HCT116 (cell line): ENCODE measurements at regions not wholly inside any gene's neighbourhood (a gene's known extent, or its start where the extent isn't known, plus 50 kb on each side); places are given as distances from the start of the nearest gene placed in this dataset.

Experiments used
- ATAC-seq: fragments of 200-7000 bp; cut with Tn5 transposase; 2 replicates; pipeline ENCODE4 v1.9.1; 2020; ENCODE audit warnings: mild to moderate bottlenecking, moderate library complexity
- BruUV-seq: library from RNA; stranded (reverse); fragments of 400-500 nt; replicated peaks from 2 replicates; lab custom pipeline; 2021; lab: Mats Ljungman, UMichigan
- CTCF ChIA-PET: fragments of 300-600 bp; sonication (Branson Sonifier 250); formaldehyde crosslinking; loops from one replicate; lab custom pipeline; 2021; ENCODE audit warnings: antibody characterized with exemption; lab: Charles Lee
- POLR2A ChIA-PET: fragments of 300-600, 350-600 bp; sonication (Branson Sonifier 250); formaldehyde crosslinking; loops from one replicate; lab custom pipeline; 2021; ENCODE audit warnings: antibody characterized with exemption; lab: Charles Lee
- RAD21 ChIA-PET, 2 experiments: fragments of 300-600 bp; sonication (Branson Sonifier 250); formaldehyde crosslinking; loops; one replicate each; lab custom pipeline; 2023; ENCODE audit warnings: low total read pairs in 2 of 2; ENCODE audit not compliant: uncharacterized antibody in 2 of 2, unreplicated experiment in 2 of 2, low non-redundant PET in 1 of 2; lab: Charles Lee
- DNase-seq: peaks from one replicate; pipeline ENCODE4 v3.0.0-alpha.2; 2010; ENCODE audit warnings: low read depth, low spot score
- H2AFZ ChIP-seq: fragments of 200-600 bp; shearing (Covaris generic), sonication (generic); 2 replicates; pipeline ENCODE4 v1.6.1; 2017; ENCODE audit warnings: low read depth, mixed run types, mixed read lengths, antibody characterized with exemption, low read length; ENCODE audit not compliant: poor library complexity, severe bottlenecking
- H3K27ac ChIP-seq: 2 replicates; pipeline ENCODE4 v1.5.1; 2012; ENCODE audit warnings: low read depth, low read length
- H3K27me3 ChIP-seq: fragments of 200-600 bp; sonication (generic); 2 replicates; pipeline ENCODE4 v1.6.1; 2016; ENCODE audit warnings: mixed run types, low read length, mixed read lengths; ENCODE audit not compliant: insufficient read depth
- H3K36me3 ChIP-seq, 2 experiments: fragments of 200-500 bp in 1 of 2; fragments of 200-600 bp in 1 of 2; sonication (Bioruptor generic) in 1 of 2; sonication (generic) in 1 of 2; 2 replicates each; pipeline versions ENCODE4 v1.5.1 to v1.6.1; 2014 to 2016; ENCODE audit warnings: low read length in 2 of 2, inconsistent platforms in 1 of 2, mixed read lengths in 1 of 2, mixed run types in 1 of 2; ENCODE audit not compliant: insufficient read depth in 2 of 2, control insufficient read depth in 1 of 2
- H3K4me1 ChIP-seq, 2 experiments: fragments of 200-600 bp in 1 of 2; sonication (generic) in 1 of 2; 2 replicates each; pipeline versions ENCODE4 v1.5.1 to v1.6.1; 2012 to 2017; ENCODE audit warnings: low read length in 2 of 2, inconsistent platforms in 1 of 2, mild to moderate bottlenecking in 1 of 2, mixed read lengths in 1 of 2, mixed run types in 1 of 2, moderate library complexity in 1 of 2; ENCODE audit not compliant: insufficient read depth in 2 of 2, control insufficient read depth in 1 of 2
- H3K4me2 ChIP-seq: fragments of 200-600 bp; sonication (generic); 2 replicates; pipeline ENCODE4 v1.6.1; 2017; ENCODE audit warnings: mixed run types, low read length, mixed read lengths
- H3K4me3 ChIP-seq, 2 experiments: fragments of 200-600 bp in 1 of 2; sonication (generic) in 1 of 2; replicated peaks in 1 of 2; 2 replicates each; pipeline ENCODE4 v1.5.1; 2011 to 2016; ENCODE audit warnings: low read length in 2 of 2, control low read depth in 1 of 2, low read depth in 1 of 2, mild to moderate bottlenecking in 1 of 2, mixed read lengths in 1 of 2, mixed run types in 1 of 2
- H3K79me2 ChIP-seq: fragments of 200-600 bp; sonication (generic); 2 replicates; pipeline ENCODE4 v1.6.1; 2017; ENCODE audit warnings: mild to moderate bottlenecking, mixed run types, low read length, moderate library complexity, mixed read lengths; ENCODE audit not compliant: insufficient read depth
- H3K9ac ChIP-seq: fragments of 200-600 bp; sonication (generic); 2 replicates; pipeline ENCODE4 v1.6.1; 2016; ENCODE audit warnings: low read length, mixed read lengths
- H3K9me2 ChIP-seq: fragments of 200-600 bp; sonication (generic), shearing (Covaris generic); 2 replicates; pipeline ENCODE4 v1.6.1; 2017; ENCODE audit warnings: mixed run types, mild to moderate bottlenecking, moderate library complexity; ENCODE audit not compliant: insufficient read depth
- H3K9me3 ChIP-seq, 2 experiments: fragments of 200-500 bp in 1 of 2; fragments of 200-600 bp in 1 of 2; sonication (Bioruptor generic) in 1 of 2; sonication (generic) in 1 of 2; 2 replicates each; pipeline ENCODE4 v1.6.1; 2014 to 2017; ENCODE audit warnings: low read length in 2 of 2, mixed read lengths in 2 of 2, inconsistent platforms in 1 of 2, low read depth in 1 of 2, mild to moderate bottlenecking in 1 of 2, mixed run types in 1 of 2, moderate library complexity in 1 of 2; ENCODE audit not compliant: control insufficient read depth in 1 of 2, insufficient read depth in 1 of 2
- H4K20me1 ChIP-seq: fragments of 200-600 bp; sonication (generic), shearing (Covaris generic); 2 replicates; pipeline ENCODE4 v1.6.1; 2017; ENCODE audit warnings: mixed run types, mild to moderate bottlenecking, moderate library complexity; ENCODE audit not compliant: insufficient read depth
- CBX3 ChIP-seq: IDR thresholded peaks from 2 replicates; pipeline ENCODE4 v1.6.1; 2012; ENCODE audit warnings: low read depth
- CEBPB ChIP-seq: IDR thresholded peaks from 2 replicates; pipeline ENCODE4 v1.6.1; 2012; ENCODE audit warnings: low read depth
- CTCF ChIP-seq, 3 experiments: fragments of 200-600 bp in 1 of 3; sonication (generic) in 1 of 3; IDR thresholded peaks in 2 of 3; conservative IDR thresholded peaks in 1 of 3; 2 replicates each; pipeline ENCODE4 v1.5.1; 2012 to 2017; ENCODE audit warnings: low read depth in 2 of 3, low read length in 2 of 3, antibody characterized with exemption in 1 of 3, borderline replicate concordance in 1 of 3, control low read depth in 1 of 3, mild to moderate bottlenecking in 1 of 3, mixed read lengths in 1 of 3, mixed run types in 1 of 3, moderate library complexity in 1 of 3; ENCODE audit not compliant: insufficient read depth in 1 of 3
- EGR1 ChIP-seq: IDR thresholded peaks from 2 replicates; pipeline ENCODE4 v1.6.1; 2012; ENCODE audit warnings: low read depth
- ELF1 ChIP-seq: IDR thresholded peaks from 2 replicates; pipeline ENCODE4 v1.6.1; 2012; ENCODE audit warnings: low read depth, borderline replicate concordance
- EZH2phosphoT487 ChIP-seq: fragments of 200-600 bp; IDR thresholded peaks from 2 replicates; pipeline ENCODE4 v1.6.1; 2018; ENCODE audit warnings: antibody characterized with exemption, borderline replicate concordance
- FOSL1 ChIP-seq: IDR thresholded peaks from 2 replicates; pipeline ENCODE4 v1.6.1; 2012; ENCODE audit warnings: low read depth
- JUND ChIP-seq: IDR thresholded peaks from 2 replicates; pipeline ENCODE4 v1.6.1; 2012
- POLR2A ChIP-seq: IDR thresholded peaks from 2 replicates; pipeline ENCODE4 v1.7.0; 2011; ENCODE audit warnings: borderline replicate concordance; ENCODE audit not compliant: insufficient read depth, insufficient read length; ENCODE audit errors: extremely low read depth
- POLR2AphosphoS5 ChIP-seq: IDR thresholded peaks from 2 replicates; pipeline ENCODE4 v1.6.1; 2011; ENCODE audit warnings: mild to moderate bottlenecking, low read depth, low read length, moderate library complexity
- REST ChIP-seq: IDR thresholded peaks from 2 replicates; pipeline ENCODE4 v1.6.1; 2012; ENCODE audit warnings: low read depth
- SIN3A ChIP-seq: IDR thresholded peaks from 2 replicates; pipeline ENCODE4 v1.6.1; 2012; ENCODE audit warnings: low read depth
- SP1 ChIP-seq: IDR thresholded peaks from 2 replicates; pipeline ENCODE4 v1.6.1; 2012; ENCODE audit warnings: low read depth
- SRF ChIP-seq: IDR thresholded peaks from 2 replicates; pipeline ENCODE4 v1.6.1; 2012; ENCODE audit warnings: low read depth
- TCF7L2 ChIP-seq: IDR thresholded peaks from 2 replicates; pipeline ENCODE4 v1.7.0; 2011; ENCODE audit warnings: borderline replicate concordance, inconsistent platforms; ENCODE audit not compliant: insufficient read depth, insufficient read length; ENCODE audit errors: extremely low read depth
- YY1 ChIP-seq: IDR thresholded peaks from 2 replicates; pipeline ENCODE4 v1.6.1; 2011; ENCODE audit warnings: low read length, low read depth, moderate library complexity, mild to moderate bottlenecking; ENCODE audit not compliant: insufficient replicate concordance; ENCODE audit errors: extremely low read depth
- ZFX ChIP-seq: fragments of 450-650 bp; IDR thresholded peaks from 2 replicates; pipeline ENCODE4 v1.6.1; 2017
- ZNF274 ChIP-seq: fragments of 200-500 bp; sonication (Bioruptor generic); IDR thresholded peaks from 2 replicates; pipeline ENCODE4 v1.6.1; 2014; ENCODE audit warnings: mild to moderate bottlenecking, low read depth, low read length, inconsistent platforms
- intact Hi-C: fragments of 100-400 bp; cut with micrococcal nuclease; formaldehyde crosslinking; loops from 2 replicates; pipeline ENCODE4 v1.10.0; 2022
- TF ChIP-seq, protein P1 (sequence below): IDR thresholded peaks from 2 replicates; pipeline ENCODE4 v1.6.1; 2012
- TF ChIP-seq, protein P2 (sequence below): IDR thresholded peaks from 2 replicates; pipeline ENCODE4 v1.6.1; 2012

DNA sequence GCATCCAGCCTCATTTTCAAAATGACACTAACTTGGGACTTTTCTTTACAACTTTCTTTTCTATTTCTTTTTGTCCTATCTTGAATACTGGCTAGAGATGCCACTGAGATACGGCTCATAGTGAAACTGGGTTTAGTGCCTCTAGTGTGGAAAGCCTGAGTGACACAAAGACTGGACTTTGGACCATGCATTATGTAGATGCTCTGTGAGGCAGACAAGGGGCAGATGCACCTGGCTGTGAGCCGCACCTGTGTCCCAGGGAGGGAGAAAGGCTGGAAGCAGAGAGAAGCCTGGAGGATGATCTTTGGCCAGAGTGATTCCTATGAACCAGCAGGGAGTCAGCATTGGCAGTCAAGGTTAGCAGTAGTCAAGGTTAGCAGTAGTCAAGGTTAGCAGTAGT is 852.3 kb upstream of the TMEM132C start:
- BruUV-seq, result no TSS peak
- Histone ChIP-seq H3K9me3 (peaks cover 0 to 4% of the 10 kb centered on the region in 2 experiments; a peak in 2 of 4 replicates), H3K4me1 (no peaks in the 10 kb centered on the region), H4K20me1 (no peaks in the 10 kb centered on the region), H3K9ac (no peak overlapping the region), H3K4me3 (no peak overlapping the region), H3K4me2 (no peak overlapping the region), H3K27ac (no peak overlapping the region), H3K36me3 (no peaks in the 10 kb centered on the region), H2AFZ (no peak overlapping the region), H3K79me2 (no peaks in the 10 kb centered on the region), H3K9me2 (no peaks in the 10 kb centered on the region), H3K27me3 (no peaks in the 10 kb centered on the region)
- intact Hi-C loops, result no loop called here
- no peak for TF ChIP-seq CEBPB
- TF ChIP-seq, protein P1, sequence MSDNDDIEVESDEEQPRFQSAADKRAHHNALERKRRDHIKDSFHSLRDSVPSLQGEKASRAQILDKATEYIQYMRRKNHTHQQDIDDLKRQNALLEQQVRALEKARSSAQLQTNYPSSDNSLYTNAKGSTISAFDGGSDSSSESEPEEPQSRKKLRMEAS, result no peak
- TF ChIP-seq CBX3, result no peak
- no peak for TF ChIP-seq JUND
- no peak for TF ChIP-seq POLR2A
- TF ChIP-seq REST, result no peak
- no peak for TF ChIP-seq YY1
- TF ChIP-seq SIN3A, result no peak
- TF ChIP-seq ELF1, result no peak
- no peak for TF ChIP-seq SP1
- TF ChIP-seq, protein P2, sequence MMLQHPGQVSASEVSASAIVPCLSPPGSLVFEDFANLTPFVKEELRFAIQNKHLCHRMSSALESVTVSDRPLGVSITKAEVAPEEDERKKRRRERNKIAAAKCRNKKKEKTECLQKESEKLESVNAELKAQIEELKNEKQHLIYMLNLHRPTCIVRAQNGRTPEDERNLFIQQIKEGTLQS, result no peak
- no peak for TF ChIP-seq CTCF (IDR thresholded peaks at IDR 0.05 in 2 of 3, conservative IDR thresholded peaks at IDR 0.05 in 1 of 3; ENCODE audit: borderline replicate concordance in 1 of 3, insufficient read depth in 1 of 3, low read depth in 2 of 3, low read length in 2 of 3)
- no peak for TF ChIP-seq ZNF274
- TF ChIP-seq ZFX, result no peak
- no peak for TF ChIP-seq POLR2AphosphoS5
- TF ChIP-seq TCF7L2, result no peak
- no peak for TF ChIP-seq FOSL1
- TF ChIP-seq SRF, result no peak
- TF ChIP-seq EZH2phosphoT487, result no peak
- TF ChIP-seq EGR1, result no peak
- RAD21 ChIA-PET, result no interaction called here
- no peak for DNase-seq
- CTCF ChIA-PET, result no interaction called here
- no peak for ATAC-seq
- POLR2A ChIA-PET, result no interaction called here
